Ureter (tissue), 1 donor: ENCODE measurements at regions not wholly inside any gene's neighbourhood (a gene's known extent, or its start where the extent isn't known, plus 50 kb on each side); places are given as distances from the start of the nearest gene placed in this dataset.

ENCODE experiments used
- DNase-seq: peaks from one replicate; pipeline ENCODE4 v3.0.0-alpha.2; 2020; ENCODE audit warnings: low spot score
- donor health status: DM: yes; HTN: yes; CAD: no.

DNA sequence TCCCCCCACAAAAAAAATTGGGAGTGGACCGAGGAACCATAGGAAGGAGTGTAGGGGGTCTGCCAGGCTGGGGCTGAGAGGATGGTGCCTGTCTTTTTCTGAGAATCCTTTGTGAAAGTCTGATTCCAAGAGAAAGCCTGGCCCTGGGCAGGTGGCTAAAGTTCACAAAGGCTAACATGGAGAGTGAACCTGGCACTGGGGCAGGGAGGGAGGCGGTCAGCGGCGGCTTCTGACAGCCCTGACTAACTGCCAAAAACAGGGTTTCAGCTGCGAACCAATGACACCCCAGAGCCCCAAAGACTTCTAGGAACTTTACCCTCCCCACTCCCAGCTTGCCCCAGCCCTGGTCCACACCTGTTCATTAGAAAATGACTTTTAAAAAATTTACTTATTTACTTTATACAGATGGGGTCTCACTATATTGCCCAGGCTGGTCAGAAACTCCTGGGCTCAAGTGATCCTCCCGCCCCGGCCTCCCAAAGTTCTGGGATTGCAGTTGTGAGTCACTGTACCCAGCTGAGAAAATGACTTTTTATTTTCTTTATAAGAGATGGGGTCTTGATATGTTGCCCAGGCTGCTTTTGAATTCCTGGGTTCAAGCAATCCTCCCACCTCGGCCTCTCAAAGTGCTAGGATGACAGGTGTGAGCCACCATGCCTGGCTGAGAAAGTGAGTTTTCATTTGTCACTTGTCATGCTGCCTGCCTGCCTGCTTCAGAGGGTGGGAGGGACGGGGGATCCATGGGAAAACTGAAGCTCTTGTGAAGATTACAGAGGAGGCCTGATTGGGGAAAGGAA is 61.0 kb upstream of the DUSP5 start:
- DNase-seq = no peak

GRCh38 chr10:110437351-110437605 is 60.4 kb upstream of the DUSP5 start:
- no peak for DNase-seq

GRCh38 chr10:110437761-110438341 is 59.9 kb upstream of the DUSP5 start:
- DNase-seq = no peak

- no peak for DNase-seq
Observed at GRCh38 chr10:110442746-110443145, 55.0 kb upstream of the DUSP5 start.

GRCh38 chr10:110443239-110444003 is 54.3 kb upstream of the DUSP5 start:
- no peak for DNase-seq

DNA sequence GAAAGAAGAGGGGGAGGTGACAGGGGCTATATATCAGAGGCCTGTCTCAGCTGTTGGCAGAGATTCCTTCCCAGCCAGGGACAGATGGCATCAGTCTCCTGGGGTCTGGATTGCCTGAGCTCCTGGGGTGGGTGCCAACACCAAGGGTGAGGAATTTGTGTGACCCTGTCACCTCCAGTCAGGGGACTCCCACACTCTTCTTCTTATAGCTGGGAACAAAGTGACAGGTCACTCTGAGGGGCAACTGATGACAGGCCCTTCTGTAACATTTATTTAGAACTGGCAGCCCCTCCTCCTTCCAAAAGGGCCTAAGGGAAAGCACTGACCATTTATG is 53.7 kb upstream of the DUSP5 start:
- DNase-seq = no peak

- no peak for DNase-seq
Observed at GRCh38 chr10:110445871-110446270, 51.8 kb upstream of the DUSP5 start.

DNA sequence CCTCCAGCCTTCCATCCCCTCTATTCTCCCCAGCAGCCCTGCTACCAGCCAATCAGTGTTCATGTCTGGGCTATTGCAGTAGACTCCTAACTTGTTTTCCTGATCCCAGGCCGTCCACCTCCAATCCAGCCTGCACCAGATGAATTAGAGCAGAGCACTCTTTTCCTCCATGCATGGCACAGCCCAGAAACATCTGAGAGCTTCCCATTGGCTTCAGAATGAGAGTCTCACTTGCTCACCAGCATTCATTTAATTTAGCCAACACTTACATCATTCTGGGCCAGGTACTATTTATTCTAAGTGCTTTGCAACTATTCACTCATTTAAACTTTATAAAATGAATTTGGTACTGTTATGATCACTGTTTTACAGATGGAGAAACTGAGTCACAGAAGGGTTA is 51.4 kb upstream of the DUSP5 start:
- no peak for DNase-seq

DNA sequence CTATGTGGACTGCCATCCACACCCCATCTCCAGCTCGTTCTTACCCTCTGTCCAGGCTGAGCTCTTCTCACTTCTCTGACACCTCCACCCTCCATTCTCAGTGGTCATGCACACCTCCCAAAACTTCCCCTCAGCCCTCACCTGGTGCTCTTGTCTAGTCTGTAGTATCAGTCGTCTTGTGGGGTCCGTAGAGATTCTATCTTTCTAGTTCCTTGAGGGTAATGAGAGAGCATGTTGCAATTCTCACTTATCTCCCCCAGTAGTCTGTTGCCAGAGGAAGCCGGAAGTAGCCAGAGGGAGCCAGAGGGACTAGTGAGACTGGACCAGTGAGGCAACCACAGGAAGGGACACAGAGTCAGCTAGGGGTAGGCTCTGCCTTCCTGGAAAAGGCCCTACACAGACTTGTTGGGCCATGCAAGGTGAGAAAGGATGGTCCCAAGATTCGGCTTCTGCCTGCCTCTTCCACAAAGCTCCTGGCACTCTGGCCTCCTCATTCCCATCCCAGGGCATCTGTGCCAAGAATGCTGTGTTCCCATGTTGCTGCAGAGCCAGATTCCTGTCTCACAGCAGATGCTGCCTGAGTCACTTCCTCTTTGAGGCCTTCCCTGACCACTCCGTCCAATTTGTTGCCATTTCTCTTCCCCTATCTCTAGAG is 50.6 kb upstream of the DUSP5 start:
- no peak for DNase-seq

- DNase-seq = no peak
Observed at GRCh38 chr10:110447886-110448285, 49.8 kb upstream of the DUSP5 start.
